B cell (primary cell): ENCODE measurements at regions not wholly inside any gene's neighbourhood (a gene's known extent, or its start where the extent isn't known, plus 50 kb on each side); places are given as distances from the start of the nearest gene placed in this dataset.

Source experiments
- EZH2 ChIP-seq: IDR thresholded peaks from 2 replicates; pipeline ENCODE4 v1.6.1; 2012; ENCODE audit warnings: borderline replicate concordance, low read depth, mild to moderate bottlenecking, moderate library complexity, low read length; ENCODE audit not compliant: insufficient read depth, poor library complexity, severe bottlenecking
- TF ChIP-seq, protein P1 (sequence below): fragments of 200-600 bp; IDR thresholded peaks from one replicate; pipeline ENCODE4 v1.8.0; 2022; ENCODE audit warnings: antibody characterized with exemption, mild to moderate bottlenecking

DNA sequence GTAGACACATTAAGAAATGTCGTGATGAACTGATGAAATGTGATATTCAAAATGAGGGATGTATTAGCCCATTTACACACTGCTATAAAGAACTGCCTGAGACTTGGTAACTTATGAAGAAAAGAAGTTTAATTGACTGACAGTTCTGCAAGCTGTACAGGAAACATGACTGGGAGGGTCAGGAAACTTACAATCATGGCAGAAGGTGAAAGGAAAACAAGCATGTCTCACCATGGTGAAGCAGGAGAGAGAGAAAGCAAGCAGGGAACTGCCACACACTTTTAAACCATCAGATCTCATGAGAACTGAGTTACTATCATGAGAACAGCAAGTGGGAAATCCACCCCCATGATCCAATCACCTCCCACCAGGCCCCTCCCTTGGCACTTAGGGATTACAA, 1010.8 kb upstream of the CELF4 start:
- TF ChIP-seq, protein P1, sequence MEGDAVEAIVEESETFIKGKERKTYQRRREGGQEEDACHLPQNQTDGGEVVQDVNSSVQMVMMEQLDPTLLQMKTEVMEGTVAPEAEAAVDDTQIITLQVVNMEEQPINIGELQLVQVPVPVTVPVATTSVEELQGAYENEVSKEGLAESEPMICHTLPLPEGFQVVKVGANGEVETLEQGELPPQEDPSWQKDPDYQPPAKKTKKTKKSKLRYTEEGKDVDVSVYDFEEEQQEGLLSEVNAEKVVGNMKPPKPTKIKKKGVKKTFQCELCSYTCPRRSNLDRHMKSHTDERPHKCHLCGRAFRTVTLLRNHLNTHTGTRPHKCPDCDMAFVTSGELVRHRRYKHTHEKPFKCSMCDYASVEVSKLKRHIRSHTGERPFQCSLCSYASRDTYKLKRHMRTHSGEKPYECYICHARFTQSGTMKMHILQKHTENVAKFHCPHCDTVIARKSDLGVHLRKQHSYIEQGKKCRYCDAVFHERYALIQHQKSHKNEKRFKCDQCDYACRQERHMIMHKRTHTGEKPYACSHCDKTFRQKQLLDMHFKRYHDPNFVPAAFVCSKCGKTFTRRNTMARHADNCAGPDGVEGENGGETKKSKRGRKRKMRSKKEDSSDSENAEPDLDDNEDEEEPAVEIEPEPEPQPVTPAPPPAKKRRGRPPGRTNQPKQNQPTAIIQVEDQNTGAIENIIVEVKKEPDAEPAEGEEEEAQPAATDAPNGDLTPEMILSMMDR: no peak
- TF ChIP-seq EZH2: no peak
